ENCODE measurements at regions not wholly inside any gene's neighbourhood (a gene's known extent, or its start where the extent isn't known, plus 50 kb on each side); places are given as distances from the start of the nearest gene placed in this dataset.
"Not testable (repeated sequence)": the region's sequence is repeated elsewhere in the genome, so short reads cannot be mapped to it uniquely, and the experiment has no call there.

DNA sequence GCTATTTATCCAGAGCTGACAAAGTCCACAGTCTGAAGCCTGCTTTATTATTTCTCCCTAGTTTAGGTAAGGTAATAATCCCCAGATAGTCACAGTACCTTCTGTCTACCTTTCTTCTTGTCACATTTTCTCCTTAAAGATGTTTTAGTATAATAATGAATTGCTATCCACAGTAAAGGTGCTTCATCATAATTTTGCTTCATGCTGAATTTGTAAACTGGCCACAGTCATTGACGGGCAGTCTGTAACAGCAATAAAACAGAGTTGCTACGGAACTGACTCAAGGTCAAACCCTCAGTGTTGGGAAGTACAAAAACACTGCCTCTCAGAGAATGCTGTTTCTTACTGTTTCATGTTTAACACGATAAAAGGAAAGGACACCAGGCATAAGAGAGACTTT, 195.7 kb downstream of the ZNF608 start:
- peak; percentile 58 for DNase-seq (ENCODE audit: low spot score)

GRCh38 chr5:124549891-124550436, 196.5 kb downstream of the ZNF608 start:
- DNase-seq (ENCODE audit: low spot score): no peak

DNA sequence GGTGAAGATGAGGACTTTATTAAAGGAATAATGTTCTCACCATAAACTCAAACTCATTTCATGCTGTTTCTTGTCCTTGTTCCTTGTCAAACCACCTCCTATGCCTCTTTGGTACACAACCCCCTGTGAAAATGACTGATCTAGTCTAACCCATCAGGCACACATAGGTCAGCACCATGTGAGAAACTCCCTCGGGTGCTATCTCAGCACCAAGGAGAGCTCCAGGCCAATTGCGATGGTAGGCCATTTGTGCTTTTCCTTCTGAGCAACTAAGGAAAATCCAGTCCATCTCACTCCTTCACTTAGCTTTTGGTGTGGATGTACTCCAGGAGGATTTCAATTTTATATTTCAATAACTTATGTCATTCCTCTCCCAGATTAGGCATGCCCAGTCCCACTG, 199.8 kb downstream of the ZNF608 start:
- DNase-seq (ENCODE audit: low spot score): no peak

DNA sequence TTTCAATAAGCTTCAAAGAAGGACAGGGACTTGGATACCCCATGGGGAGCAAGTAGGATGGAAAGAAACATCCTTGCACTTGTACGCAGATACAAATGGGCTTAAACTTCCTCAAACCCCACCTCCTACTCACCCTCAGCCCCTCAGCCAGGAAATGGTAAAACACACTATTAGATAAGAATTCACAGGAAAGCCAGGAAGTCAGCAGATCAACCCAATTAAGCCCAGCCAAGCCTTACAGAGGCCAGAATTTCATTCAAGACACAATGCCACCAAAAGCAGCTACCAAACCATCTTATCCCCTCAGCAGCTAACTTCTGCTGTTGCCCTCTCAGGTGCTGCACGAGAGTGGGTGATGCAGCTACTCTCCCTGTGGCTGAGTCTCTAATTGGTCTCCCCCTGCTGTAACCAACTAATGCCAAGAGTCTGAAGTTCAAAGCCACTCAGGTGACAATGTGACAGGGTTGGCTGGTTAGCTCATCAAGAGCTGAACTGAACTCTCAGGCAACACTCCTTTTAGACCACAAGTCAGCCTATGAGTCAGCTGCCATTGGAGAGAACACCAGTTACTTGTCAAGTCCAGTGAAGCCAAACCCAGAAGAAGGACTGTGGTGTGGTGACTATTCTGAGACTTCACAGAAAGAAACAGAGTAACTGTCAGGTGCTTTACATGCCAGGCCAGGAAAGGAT, 201.9 kb downstream of the ZNF608 start:
- DNase-seq (ENCODE audit: low spot score): no peak

- DNase-seq (ENCODE audit: low spot score): no peak
Observed at GRCh38 chr5:124538931-124539330, 207.5 kb downstream of the ZNF608 start.

GRCh38 chr5:124538191-124538590, 208.2 kb downstream of the ZNF608 start:
- no peak for DNase-seq (ENCODE audit: low spot score)

DNA sequence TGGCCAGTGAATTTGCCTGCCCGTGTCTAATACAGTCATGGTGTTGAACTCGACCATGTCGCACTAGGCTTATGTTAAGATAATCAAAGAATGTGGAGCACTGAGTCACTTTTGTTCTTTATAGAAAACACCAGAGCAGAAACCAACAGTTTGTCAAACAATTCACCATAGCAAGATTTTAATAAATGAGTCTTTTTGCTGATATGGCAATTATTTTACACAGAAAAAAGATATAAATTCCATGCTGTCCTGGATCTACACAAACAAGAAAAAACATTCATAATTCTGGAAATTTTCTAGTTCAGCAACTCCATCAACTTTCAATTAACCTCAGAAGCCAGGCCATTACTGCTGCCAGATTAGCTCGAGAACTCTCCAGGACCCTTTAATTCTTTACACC, 208.9 kb downstream of the ZNF608 start:
- no peak for DNase-seq (ENCODE audit: low spot score)

DNA sequence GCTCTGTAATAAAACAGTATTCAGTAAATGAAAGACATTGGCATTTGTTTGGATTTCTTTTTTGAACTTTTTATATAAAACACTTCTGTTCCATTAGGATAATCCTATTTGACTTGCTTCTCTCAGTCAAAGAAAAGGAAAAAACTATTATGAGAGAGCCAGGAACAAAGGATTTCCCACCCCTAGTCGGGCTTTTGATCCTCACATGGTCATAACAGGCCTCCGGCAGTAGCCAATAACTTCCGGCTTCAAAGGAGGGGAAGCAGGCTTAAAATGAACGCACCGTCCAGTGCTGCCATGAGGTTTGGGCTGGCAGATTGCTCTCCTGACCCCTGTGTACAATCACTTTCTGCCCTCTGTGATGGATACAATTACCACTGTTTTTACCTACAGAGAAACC, 209.3 kb downstream of the ZNF608 start:
- no peak for DNase-seq (ENCODE audit: low spot score)

- no peak for DNase-seq (ENCODE audit: low spot score)
Observed at GRCh38 chr5:124536333-124536732, 210.1 kb downstream of the ZNF608 start.

DNA sequence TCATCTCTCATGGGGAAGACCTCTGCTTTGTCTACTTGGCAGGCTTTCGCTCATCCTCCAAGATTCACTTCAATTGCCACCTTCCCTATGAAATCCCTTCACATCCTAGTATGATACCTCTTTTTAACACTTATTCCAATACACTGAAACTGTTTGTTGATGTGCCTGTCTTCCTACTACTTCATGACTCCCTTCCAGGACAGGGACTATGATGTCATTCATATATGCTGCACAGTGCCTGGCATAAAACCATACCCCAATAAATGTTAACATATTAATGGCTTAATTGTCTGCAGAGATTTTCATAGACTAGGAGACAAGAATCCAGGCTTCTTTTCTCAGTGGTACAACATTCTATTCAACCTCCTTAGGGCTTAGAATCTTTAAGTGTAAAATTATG, 215.5 kb downstream of the ZNF608 start:
- DNase-seq (ENCODE audit: low spot score): no peak

- DNase-seq (ENCODE audit: low spot score): no peak
Observed at GRCh38 chr5:124528838-124529237, 217.6 kb downstream of the ZNF608 start.

GRCh38 chr5:124527220-124527991, 219.0 kb downstream of the ZNF608 start:
- DNase-seq (ENCODE audit: low spot score): peak; percentile 60

GRCh38 chr5:124526079-124526478, 220.4 kb downstream of the ZNF608 start:
- not testable (repeated sequence) for DNase-seq (ENCODE audit: low spot score)

- peak; percentile 21 for DNase-seq (ENCODE audit: low spot score)
Observed at GRCh38 chr5:124524552-124525232, 221.7 kb downstream of the ZNF608 start.

DNA sequence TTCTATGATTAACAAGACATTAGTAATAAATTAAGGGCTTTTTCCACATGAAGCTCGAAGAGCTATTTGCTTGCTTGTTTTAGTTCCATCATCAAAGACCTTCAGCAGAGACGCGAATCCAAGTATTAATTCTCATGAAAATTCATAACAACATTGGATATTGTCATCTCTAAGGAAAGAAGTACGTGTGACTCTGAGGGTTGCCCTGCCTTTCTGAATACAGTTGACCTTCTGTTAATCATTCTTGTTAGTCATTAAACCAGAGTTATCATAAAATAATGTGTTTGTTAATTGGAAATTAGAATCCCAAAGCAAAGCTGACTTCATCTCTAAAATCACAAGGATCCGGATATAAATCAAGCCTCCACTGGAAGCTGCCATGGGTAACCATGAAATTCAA, 222.5 kb downstream of the ZNF608 start:
- DNase-seq (ENCODE audit: low spot score): no peak

- no peak for DNase-seq (ENCODE audit: low spot score)
Observed at GRCh38 chr5:124522992-124523391, 223.4 kb downstream of the ZNF608 start.

GRCh38 chr5:124521461-124522230, 224.8 kb downstream of the ZNF608 start:
- no peak for DNase-seq (ENCODE audit: low spot score)

DNA sequence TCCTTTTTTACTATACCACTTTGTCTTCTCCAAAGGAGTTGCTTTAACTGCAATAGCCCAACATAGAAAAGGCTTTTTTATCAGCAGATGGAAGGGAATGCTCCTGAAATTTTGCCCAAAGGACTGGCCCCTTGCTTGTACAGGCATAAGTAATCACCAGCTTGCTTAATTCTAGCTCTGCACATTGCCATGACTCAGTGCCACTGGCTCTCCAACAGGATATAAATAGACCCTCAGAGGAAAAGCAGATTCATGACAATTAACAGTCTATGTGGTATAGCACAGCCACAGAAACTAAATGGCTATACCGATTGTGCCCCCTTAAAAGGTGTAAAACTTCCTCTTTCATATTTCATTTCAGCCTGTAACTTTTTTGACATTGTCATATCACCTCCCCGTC, 227.0 kb downstream of the ZNF608 start:
- DNase-seq (ENCODE audit: low spot score): no peak

- no peak for DNase-seq (ENCODE audit: low spot score)
Observed at GRCh38 chr5:124516567-124516966, 229.9 kb downstream of the ZNF608 start.

DNA sequence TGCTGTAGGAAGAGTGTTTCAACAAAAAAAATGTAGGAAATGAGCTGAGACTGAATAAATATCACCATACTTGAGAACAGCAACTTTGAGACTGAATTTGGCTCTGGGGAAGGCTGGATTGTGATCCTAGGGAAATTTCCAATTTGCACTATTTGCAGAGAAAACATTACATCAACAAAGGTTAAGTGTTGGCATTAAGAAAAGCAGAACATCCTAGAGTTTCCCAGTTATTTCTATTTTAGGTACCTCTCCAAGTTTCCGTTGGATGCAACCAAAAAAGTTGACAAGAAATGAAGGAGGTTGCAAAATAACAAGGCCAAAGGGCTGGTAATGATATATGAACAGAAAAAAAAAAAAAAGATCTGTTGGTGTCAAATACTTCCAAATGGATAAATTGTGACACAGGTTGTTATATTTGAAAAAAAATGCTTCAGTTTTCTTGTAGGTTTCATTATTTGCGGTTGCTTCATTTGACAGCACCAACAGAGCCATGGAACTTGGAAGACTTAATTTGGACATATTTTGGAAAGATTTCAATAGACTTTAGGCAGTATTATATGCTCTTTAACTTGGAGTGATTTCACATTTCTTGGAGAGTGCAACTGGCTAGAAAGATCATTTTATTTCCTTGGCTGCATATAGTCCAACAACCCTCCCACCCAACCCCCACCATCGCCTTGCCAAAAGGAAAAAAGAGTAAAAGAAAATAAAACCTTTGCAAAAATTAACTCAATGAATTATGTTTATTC, 230.8 kb downstream of the ZNF608 start:
- DNase-seq (ENCODE audit: low spot score): no peak

GRCh38 chr5:124514956-124515355, 231.5 kb downstream of the ZNF608 start:
- DNase-seq (ENCODE audit: low spot score): no peak
